GM20000 (cell line): ENCODE measurements at regions not wholly inside any gene's neighbourhood (a gene's known extent, or its start where the extent isn't known, plus 50 kb on each side); places are given as distances from the start of the nearest gene placed in this dataset.

Source experiments
- DNase-seq: peaks from one replicate; pipeline ENCODE4 v3.0.0; 2012; ENCODE audit warnings: low spot score
- CTCF ChIP-seq: IDR thresholded peaks from 2 replicates; pipeline ENCODE4 v1.5.1; 2012; ENCODE audit warnings: mild to moderate bottlenecking, control low read depth; ENCODE audit errors: extremely low read depth, missing control alignments

GRCh38 chr3:174419216-174419615 is 439.9 kb upstream of the NAALADL2 start:
- DNase-seq, result no peak
- no peak for TF ChIP-seq CTCF

GRCh38 chr3:174423936-174424335 is 435.2 kb upstream of the NAALADL2 start:
- no peak for DNase-seq
- TF ChIP-seq CTCF, result no peak

GRCh38 chr3:174424656-174425055 is 434.5 kb upstream of the NAALADL2 start:
- no peak for TF ChIP-seq CTCF

GRCh38 chr3:174425422-174425821 is 433.7 kb upstream of the NAALADL2 start:
- TF ChIP-seq CTCF, result no peak
- DNase-seq, result no peak

More at GRCh38 chr3:174424656-174425055, 434.5 kb upstream of the NAALADL2 start:
- DNase-seq, result no peak

- TF ChIP-seq CTCF, result no peak
These were observed 428.1 kb upstream of the NAALADL2 start for GRCh38 chr3:174430986-174431385.

GRCh38 chr3:174431717-174432116 is 427.4 kb upstream of the NAALADL2 start:
- no peak for TF ChIP-seq CTCF
- DNase-seq, result no peak

More at GRCh38 chr3:174430986-174431385, 428.1 kb upstream of the NAALADL2 start:
- DNase-seq, result no peak

GRCh38 chr3:174436367-174436766 is 422.8 kb upstream of the NAALADL2 start:
- no peak for TF ChIP-seq CTCF
- no peak for DNase-seq
